SU-DHL-6 (cell line): ENCODE measurements at regions not wholly inside any gene's neighbourhood (a gene's known extent, or its start where the extent isn't known, plus 50 kb on each side); places are given as distances from the start of the nearest gene placed in this dataset.
"Not testable (repeated sequence)": the region's sequence is repeated elsewhere in the genome, so short reads cannot be mapped to it uniquely, and the experiment has no call there.

Experiments
- EZH2phosphoT487 ChIP-seq: fragments of 200-600 bp; sonication (generic), shearing (Covaris generic); conservative IDR thresholded peaks from 2 replicates; pipeline ENCODE4 v1.6.1; 2018; ENCODE audit warnings: mild to moderate bottlenecking, antibody characterized with exemption, low read length, moderate library complexity, mixed read lengths
- TF ChIP-seq, protein P1 (sequence below): fragments of 200-600 bp; sonication (generic); IDR thresholded peaks from one replicate; pipeline ENCODE4 v1.5.1; 2017; ENCODE audit warnings: antibody characterized with exemption, mild to moderate bottlenecking, low read length, moderate library complexity; ENCODE audit not compliant: insufficient read depth, poor library complexity, severe bottlenecking

DNA sequence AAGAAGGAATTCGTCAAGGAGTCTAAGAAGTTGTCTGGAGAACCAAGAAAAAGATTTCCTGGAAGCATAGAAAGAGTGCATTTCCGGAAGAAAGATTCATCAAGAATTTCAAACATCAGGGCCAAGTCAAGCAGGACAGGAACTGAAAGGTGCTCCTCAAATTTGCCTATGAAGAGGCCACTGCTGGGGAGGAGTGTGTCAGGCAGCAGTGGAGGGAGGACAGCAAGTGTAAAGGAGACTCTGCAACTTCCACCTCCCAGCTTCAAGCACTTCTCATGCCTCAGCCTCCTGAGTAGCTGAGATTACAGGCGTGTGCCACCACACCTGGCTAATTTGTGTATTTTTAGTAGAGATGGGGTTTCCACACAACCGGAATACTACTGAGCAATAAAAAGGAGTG lies 105.8 kb upstream of the PLEKHM1 start:
- TF ChIP-seq, protein P1, sequence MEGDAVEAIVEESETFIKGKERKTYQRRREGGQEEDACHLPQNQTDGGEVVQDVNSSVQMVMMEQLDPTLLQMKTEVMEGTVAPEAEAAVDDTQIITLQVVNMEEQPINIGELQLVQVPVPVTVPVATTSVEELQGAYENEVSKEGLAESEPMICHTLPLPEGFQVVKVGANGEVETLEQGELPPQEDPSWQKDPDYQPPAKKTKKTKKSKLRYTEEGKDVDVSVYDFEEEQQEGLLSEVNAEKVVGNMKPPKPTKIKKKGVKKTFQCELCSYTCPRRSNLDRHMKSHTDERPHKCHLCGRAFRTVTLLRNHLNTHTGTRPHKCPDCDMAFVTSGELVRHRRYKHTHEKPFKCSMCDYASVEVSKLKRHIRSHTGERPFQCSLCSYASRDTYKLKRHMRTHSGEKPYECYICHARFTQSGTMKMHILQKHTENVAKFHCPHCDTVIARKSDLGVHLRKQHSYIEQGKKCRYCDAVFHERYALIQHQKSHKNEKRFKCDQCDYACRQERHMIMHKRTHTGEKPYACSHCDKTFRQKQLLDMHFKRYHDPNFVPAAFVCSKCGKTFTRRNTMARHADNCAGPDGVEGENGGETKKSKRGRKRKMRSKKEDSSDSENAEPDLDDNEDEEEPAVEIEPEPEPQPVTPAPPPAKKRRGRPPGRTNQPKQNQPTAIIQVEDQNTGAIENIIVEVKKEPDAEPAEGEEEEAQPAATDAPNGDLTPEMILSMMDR: not testable (repeated sequence)
- not testable (repeated sequence) for TF ChIP-seq EZH2phosphoT487
